ENCODE measurements at regions not wholly inside any gene's neighbourhood (a gene's known extent, or its start where the extent isn't known, plus 50 kb on each side); places are given as distances from the start of the nearest gene placed in this dataset.

DNA sequence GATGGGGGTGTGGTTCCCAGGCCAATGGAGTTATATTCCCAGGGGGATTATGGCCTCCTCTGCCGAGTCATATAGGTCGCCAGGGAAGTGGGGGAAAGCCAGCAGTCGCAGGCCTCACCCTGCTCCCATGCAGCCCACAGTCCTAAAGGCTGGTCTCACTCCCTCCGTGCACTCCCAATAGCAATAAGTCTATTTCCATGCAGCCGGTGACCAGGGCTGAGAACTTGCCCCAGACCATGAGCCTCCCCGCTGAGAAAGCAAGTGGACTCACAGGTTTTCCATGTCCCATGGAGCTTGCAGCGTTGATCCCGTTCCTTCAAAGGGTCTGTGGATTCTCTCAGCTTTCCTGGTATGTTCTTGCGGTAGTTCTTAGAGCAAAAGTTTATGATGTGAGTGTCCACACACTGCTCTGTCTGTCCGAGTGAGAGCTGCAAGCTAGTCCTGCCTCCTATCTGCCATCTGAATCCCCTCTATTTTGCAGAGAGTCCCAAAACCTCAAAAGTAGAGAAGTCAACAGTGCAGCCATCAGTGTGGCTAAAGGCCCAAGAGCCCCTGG, 81.7 kb upstream of the TMPRSS2 start:
- TF ChIP-seq, protein P1, sequence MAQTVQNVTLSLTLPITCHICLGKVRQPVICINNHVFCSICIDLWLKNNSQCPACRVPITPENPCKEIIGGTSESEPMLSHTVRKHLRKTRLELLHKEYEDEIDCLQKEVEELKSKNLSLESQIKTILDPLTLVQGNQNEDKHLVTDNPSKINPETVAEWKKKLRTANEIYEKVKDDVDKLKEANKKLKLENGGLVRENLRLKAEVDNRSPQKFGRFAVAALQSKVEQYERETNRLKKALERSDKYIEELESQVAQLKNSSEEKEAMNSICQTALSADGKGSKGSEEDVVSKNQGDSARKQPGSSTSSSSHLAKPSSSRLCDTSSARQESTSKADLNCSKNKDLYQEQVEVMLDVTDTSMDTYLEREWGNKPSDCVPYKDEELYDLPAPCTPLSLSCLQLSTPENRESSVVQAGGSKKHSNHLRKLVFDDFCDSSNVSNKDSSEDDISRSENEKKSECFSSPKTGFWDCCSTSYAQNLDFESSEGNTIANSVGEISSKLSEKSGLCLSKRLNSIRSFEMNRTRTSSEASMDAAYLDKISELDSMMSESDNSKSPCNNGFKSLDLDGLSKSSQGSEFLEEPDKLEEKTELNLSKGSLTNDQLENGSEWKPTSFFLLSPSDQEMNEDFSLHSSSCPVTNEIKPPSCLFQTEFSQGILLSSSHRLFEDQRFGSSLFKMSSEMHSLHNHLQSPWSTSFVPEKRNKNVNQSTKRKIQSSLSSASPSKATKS (CRISPR knock-in tag; IDR thresholded peaks at IDR 0.05): no peak
- no peak for TF ChIP-seq ARNT (IDR thresholded peaks at IDR 0.05)
- no peak for TF ChIP-seq POLR2A (IDR thresholded peaks at IDR 0.05; ENCODE audit: insufficient read depth in 1 of 2, low read depth in 2 of 2, low read length in 2 of 2)
- no peak for TF ChIP-seq RBM22 (optimal IDR thresholded peaks at IDR 0.05; ENCODE audit: low read length)

All from HepG2 (cell line).